A549 (cell line): ENCODE measurements at regions not wholly inside any gene's neighbourhood (a gene's known extent, or its start where the extent isn't known, plus 50 kb on each side); places are given as distances from the start of the nearest gene placed in this dataset.

Experiments
- EP300 ChIP-seq, 2 experiments: fragments of >200 bp; sonication (Bioruptor Twin); formaldehyde crosslinking; IDR thresholded peaks; 2 replicates in 1 of 2; 3 replicates in 1 of 2; pipeline ENCODE4 v1.6.1; 2016 to 2017
- GATA3 ChIP-seq: IDR thresholded peaks from 2 replicates; pipeline ENCODE4 v1.6.1; 2012; ENCODE audit warnings: borderline replicate concordance
- HDAC2 ChIP-seq: fragments of 200-600 bp; sonication (generic); IDR thresholded peaks from 2 replicates; pipeline ENCODE4 v1.6.1; 2016
- POLR2A ChIP-seq: IDR thresholded peaks from 2 replicates; pipeline ENCODE4 v1.6.1; 2012; ENCODE audit warnings: mild to moderate bottlenecking, low read length
- RFX5 ChIP-seq: fragments of 450-650 bp; IDR thresholded peaks from 2 replicates; pipeline ENCODE4 v1.7.1; 2014; ENCODE audit warnings: antibody characterized with exemption, mild to moderate bottlenecking, moderate library complexity
- ZC3H11A ChIP-seq: fragments of 450-650 bp; IDR thresholded peaks from 2 replicates; pipeline ENCODE4 v1.6.1; 2014; ENCODE audit warnings: antibody characterized with exemption, mild to moderate bottlenecking
- TF ChIP-seq, protein P1 (sequence below): fragments of >200 bp; sonication (Bioruptor Twin); formaldehyde crosslinking; IDR thresholded peaks from 3 replicates; pipeline ENCODE4 v1.5.1; 2016
- TF ChIP-seq, protein P2 (sequence below): IDR thresholded peaks from 2 replicates; pipeline ENCODE4 v1.6.1; 2012

DNA sequence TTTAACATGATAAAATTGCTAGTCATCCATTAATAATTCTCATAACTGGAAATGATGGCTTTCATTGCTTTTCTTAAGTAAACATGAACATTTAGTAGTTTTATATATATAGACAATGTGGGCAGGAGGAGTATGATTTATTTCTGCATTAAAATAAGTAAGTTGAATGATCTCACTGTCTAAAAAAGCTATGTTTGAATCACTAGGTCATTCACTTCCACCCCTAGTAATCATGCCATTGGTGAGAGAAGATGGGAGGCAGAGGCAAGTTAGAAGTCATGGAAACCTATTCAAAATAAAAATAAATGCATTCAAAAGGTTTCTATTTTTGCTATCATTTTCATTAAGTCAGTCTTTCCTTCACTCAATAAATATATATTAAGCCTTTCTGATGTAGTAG is 226.4 kb downstream of the DUSP10 start:
- no peak for TF ChIP-seq GATA3
- TF ChIP-seq, protein P1, sequence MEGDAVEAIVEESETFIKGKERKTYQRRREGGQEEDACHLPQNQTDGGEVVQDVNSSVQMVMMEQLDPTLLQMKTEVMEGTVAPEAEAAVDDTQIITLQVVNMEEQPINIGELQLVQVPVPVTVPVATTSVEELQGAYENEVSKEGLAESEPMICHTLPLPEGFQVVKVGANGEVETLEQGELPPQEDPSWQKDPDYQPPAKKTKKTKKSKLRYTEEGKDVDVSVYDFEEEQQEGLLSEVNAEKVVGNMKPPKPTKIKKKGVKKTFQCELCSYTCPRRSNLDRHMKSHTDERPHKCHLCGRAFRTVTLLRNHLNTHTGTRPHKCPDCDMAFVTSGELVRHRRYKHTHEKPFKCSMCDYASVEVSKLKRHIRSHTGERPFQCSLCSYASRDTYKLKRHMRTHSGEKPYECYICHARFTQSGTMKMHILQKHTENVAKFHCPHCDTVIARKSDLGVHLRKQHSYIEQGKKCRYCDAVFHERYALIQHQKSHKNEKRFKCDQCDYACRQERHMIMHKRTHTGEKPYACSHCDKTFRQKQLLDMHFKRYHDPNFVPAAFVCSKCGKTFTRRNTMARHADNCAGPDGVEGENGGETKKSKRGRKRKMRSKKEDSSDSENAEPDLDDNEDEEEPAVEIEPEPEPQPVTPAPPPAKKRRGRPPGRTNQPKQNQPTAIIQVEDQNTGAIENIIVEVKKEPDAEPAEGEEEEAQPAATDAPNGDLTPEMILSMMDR = no peak
- TF ChIP-seq, protein P2, sequence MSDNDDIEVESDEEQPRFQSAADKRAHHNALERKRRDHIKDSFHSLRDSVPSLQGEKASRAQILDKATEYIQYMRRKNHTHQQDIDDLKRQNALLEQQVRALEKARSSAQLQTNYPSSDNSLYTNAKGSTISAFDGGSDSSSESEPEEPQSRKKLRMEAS = no peak
- TF ChIP-seq POLR2A = no peak
- TF ChIP-seq HDAC2 = no peak
- no peak for TF ChIP-seq RFX5
- no peak for TF ChIP-seq EP300 (IDR thresholded peaks at IDR 0.05)
- no peak for TF ChIP-seq ZC3H11A
